ENCODE measurements at regions not wholly inside any gene's neighbourhood (a gene's known extent, or its start where the extent isn't known, plus 50 kb on each side); places are given as distances from the start of the nearest gene placed in this dataset.

DNA sequence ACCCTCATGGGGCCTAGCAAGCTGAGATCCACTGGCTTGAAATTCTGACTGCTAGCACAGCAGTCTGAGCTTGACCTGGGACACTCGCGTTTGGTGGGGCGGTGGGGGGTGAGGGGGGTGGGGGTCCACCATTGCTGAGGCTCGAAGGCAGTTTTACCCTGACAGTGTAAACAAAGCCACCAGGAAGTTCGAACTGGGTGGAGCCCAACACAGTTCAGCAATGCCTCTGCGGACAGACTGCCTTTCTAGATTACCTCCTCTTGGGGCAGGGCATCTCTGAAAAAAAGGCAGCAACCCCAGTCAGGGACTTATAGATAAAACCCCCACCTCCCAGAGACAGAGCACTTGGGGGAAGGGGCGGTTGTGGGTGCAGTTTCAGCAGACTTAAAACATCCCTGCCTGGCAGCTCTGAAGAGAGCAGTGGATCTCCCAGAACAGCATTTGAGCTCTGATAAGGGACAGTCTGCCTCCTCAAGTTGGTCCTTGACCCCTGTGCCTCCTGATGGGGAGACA, 149.7 kb upstream of the TANK start:
- TF ChIP-seq, protein P1, sequence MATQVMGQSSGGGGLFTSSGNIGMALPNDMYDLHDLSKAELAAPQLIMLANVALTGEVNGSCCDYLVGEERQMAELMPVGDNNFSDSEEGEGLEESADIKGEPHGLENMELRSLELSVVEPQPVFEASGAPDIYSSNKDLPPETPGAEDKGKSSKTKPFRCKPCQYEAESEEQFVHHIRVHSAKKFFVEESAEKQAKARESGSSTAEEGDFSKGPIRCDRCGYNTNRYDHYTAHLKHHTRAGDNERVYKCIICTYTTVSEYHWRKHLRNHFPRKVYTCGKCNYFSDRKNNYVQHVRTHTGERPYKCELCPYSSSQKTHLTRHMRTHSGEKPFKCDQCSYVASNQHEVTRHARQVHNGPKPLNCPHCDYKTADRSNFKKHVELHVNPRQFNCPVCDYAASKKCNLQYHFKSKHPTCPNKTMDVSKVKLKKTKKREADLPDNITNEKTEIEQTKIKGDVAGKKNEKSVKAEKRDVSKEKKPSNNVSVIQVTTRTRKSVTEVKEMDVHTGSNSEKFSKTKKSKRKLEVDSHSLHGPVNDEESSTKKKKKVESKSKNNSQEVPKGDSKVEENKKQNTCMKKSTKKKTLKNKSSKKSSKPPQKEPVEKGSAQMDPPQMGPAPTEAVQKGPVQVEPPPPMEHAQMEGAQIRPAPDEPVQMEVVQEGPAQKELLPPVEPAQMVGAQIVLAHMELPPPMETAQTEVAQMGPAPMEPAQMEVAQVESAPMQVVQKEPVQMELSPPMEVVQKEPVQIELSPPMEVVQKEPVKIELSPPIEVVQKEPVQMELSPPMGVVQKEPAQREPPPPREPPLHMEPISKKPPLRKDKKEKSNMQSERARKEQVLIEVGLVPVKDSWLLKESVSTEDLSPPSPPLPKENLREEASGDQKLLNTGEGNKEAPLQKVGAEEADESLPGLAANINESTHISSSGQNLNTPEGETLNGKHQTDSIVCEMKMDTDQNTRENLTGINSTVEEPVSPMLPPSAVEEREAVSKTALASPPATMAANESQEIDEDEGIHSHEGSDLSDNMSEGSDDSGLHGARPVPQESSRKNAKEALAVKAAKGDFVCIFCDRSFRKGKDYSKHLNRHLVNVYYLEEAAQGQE (IDR thresholded peaks at IDR 0.05; ENCODE audit: unreplicated experiment): no peak
- TF ChIP-seq, protein P2, sequence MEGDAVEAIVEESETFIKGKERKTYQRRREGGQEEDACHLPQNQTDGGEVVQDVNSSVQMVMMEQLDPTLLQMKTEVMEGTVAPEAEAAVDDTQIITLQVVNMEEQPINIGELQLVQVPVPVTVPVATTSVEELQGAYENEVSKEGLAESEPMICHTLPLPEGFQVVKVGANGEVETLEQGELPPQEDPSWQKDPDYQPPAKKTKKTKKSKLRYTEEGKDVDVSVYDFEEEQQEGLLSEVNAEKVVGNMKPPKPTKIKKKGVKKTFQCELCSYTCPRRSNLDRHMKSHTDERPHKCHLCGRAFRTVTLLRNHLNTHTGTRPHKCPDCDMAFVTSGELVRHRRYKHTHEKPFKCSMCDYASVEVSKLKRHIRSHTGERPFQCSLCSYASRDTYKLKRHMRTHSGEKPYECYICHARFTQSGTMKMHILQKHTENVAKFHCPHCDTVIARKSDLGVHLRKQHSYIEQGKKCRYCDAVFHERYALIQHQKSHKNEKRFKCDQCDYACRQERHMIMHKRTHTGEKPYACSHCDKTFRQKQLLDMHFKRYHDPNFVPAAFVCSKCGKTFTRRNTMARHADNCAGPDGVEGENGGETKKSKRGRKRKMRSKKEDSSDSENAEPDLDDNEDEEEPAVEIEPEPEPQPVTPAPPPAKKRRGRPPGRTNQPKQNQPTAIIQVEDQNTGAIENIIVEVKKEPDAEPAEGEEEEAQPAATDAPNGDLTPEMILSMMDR (conservative IDR thresholded peaks at IDR 0.05; ENCODE audit: low read depth in 2 of 2): no peak
- no peak for TF ChIP-seq POLR2AphosphoS5 (IDR thresholded peaks at IDR 0.05; ENCODE audit: low read depth)
- no peak for TF ChIP-seq EZH2 (IDR thresholded peaks at IDR 0.05; ENCODE audit: low read depth, unreplicated experiment)
- no peak for TF ChIP-seq NANOG (IDR thresholded peaks at IDR 0.05; ENCODE audit: borderline replicate concordance)
- TF ChIP-seq, protein P3, sequence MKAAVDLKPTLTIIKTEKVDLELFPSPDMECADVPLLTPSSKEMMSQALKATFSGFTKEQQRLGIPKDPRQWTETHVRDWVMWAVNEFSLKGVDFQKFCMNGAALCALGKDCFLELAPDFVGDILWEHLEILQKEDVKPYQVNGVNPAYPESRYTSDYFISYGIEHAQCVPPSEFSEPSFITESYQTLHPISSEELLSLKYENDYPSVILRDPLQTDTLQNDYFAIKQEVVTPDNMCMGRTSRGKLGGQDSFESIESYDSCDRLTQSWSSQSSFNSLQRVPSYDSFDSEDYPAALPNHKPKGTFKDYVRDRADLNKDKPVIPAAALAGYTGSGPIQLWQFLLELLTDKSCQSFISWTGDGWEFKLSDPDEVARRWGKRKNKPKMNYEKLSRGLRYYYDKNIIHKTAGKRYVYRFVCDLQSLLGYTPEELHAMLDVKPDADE (IDR thresholded peaks at IDR 0.05): no peak
- TF ChIP-seq CREB1 (CRISPR knock-in tag; IDR thresholded peaks at IDR 0.05; ENCODE audit: low read depth): no peak
- no peak for TF ChIP-seq EZH2phosphoT487 (IDR thresholded peaks at IDR 0.05; ENCODE audit: unreplicated experiment)
- no peak for TF ChIP-seq ZNF114 (CRISPR knock-in tag; IDR thresholded peaks at IDR 0.05)
- TF ChIP-seq JUNB (IDR thresholded peaks at IDR 0.05; ENCODE audit: unreplicated experiment): no peak
- TF ChIP-seq, protein P4, sequence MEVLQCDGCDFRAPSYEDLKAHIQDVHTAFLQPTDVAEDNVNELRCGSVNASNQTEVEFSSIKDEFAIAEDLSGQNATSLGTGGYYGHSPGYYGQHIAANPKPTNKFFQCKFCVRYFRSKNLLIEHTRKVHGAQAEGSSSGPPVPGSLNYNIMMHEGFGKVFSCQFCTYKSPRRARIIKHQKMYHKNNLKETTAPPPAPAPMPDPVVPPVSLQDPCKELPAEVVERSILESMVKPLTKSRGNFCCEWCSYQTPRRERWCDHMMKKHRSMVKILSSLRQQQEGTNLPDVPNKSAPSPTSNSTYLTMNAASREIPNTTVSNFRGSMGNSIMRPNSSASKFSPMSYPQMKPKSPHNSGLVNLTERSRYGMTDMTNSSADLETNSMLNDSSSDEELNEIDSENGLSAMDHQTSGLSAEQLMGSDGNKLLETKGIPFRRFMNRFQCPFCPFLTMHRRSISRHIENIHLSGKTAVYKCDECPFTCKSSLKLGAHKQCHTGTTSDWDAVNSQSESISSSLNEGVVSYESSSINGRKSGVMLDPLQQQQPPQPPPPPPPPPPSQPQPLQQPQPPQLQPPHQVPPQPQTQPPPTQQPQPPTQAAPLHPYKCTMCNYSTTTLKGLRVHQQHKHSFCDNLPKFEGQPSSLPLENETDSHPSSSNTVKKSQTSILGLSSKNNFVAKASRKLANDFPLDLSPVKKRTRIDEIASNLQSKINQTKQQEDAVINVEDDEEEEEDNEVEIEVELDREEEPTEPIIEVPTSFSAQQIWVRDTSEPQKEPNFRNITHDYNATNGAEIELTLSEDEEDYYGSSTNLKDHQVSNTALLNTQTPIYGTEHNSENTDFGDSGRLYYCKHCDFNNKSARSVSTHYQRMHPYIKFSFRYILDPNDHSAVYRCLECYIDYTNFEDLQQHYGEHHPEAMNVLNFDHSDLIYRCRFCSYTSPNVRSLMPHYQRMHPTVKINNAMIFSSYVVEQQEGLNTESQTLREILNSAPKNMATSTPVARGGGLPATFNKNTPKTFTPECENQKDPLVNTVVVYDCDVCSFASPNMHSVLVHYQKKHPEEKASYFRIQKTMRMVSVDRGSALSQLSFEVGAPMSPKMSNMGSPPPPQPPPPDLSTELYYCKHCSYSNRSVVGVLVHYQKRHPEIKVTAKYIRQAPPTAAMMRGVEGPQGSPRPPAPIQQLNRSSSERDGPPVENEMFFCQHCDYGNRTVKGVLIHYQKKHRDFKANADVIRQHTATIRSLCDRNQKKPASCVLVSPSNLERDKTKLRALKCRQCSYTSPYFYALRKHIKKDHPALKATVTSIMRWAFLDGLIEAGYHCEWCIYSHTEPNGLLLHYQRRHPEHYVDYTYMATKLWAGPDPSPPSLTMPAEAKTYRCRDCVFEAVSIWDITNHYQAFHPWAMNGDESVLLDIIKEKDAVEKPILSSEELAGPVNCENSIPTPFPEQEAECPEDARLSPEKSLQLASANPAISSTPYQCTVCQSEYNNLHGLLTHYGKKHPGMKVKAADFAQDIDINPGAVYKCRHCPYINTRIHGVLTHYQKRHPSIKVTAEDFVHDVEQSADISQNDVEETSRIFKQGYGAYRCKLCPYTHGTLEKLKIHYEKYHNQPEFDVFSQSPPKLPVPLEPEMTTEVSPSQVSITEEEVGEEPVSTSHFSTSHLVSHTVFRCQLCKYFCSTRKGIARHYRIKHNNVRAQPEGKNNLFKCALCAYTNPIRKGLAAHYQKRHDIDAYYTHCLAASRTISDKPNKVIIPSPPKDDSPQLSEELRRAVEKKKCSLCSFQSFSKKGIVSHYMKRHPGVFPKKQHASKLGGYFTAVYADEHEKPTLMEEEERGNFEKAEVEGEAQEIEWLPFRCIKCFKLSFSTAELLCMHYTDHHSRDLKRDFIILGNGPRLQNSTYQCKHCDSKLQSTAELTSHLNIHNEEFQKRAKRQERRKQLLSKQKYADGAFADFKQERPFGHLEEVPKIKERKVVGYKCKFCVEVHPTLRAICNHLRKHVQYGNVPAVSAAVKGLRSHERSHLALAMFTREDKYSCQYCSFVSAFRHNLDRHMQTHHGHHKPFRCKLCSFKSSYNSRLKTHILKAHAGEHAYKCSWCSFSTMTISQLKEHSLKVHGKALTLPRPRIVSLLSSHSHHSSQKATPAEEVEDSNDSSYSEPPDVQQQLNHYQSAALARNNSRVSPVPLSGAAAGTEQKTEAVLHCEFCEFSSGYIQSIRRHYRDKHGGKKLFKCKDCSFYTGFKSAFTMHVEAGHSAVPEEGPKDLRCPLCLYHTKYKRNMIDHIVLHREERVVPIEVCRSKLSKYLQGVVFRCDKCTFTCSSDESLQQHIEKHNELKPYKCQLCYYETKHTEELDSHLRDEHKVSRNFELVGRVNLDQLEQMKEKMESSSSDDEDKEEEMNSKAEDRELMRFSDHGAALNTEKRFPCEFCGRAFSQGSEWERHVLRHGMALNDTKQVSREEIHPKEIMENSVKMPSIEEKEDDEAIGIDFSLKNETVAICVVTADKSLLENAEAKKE (CRISPR knock-in tag; IDR thresholded peaks at IDR 0.05): no peak
